ENCODE measurements at regions not wholly inside any gene's neighbourhood (a gene's known extent, or its start where the extent isn't known, plus 50 kb on each side); places are given as distances from the start of the nearest gene placed in this dataset.

GRCh38 chr10:85318809-85319807 lies 990.7 kb downstream of the CCSER2 start:
- TF ChIP-seq, protein P1, sequence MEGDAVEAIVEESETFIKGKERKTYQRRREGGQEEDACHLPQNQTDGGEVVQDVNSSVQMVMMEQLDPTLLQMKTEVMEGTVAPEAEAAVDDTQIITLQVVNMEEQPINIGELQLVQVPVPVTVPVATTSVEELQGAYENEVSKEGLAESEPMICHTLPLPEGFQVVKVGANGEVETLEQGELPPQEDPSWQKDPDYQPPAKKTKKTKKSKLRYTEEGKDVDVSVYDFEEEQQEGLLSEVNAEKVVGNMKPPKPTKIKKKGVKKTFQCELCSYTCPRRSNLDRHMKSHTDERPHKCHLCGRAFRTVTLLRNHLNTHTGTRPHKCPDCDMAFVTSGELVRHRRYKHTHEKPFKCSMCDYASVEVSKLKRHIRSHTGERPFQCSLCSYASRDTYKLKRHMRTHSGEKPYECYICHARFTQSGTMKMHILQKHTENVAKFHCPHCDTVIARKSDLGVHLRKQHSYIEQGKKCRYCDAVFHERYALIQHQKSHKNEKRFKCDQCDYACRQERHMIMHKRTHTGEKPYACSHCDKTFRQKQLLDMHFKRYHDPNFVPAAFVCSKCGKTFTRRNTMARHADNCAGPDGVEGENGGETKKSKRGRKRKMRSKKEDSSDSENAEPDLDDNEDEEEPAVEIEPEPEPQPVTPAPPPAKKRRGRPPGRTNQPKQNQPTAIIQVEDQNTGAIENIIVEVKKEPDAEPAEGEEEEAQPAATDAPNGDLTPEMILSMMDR (IDR thresholded peaks at IDR 0.05 in 4 of 5, conservative IDR thresholded peaks at IDR 0.05 in 1 of 5): no peak
- TF ChIP-seq POLR2A (IDR thresholded peaks at IDR 0.05): no peak
